ENCODE measurements at regions not wholly inside any gene's neighbourhood (a gene's known extent, or its start where the extent isn't known, plus 50 kb on each side); places are given as distances from the start of the nearest gene placed in this dataset.

GRCh38 chr3:94472511-94472910, 409.6 kb downstream of the NSUN3 start:
- no peak for TF ChIP-seq CTCF (IDR thresholded peaks at IDR 0.05)
- no peak for TF ChIP-seq POLR2A (IDR thresholded peaks at IDR 0.05)
